ENCODE measurements at regions not wholly inside any gene's neighbourhood (a gene's known extent, or its start where the extent isn't known, plus 50 kb on each side); places are given as distances from the start of the nearest gene placed in this dataset.

- TF ChIP-seq CTCF (conservative IDR thresholded peaks at IDR 0.05 in 1 of 2, IDR thresholded peaks at IDR 0.05 in 1 of 2; ENCODE audit: low read depth in 1 of 2, low read length in 2 of 2) (no peak), EZH2 (IDR thresholded peaks at IDR 0.05; ENCODE audit: low read length, missing control alignments) (no peak)
- H3K79me2 ChIP-seq (ENCODE audit: control insufficient read depth, insufficient read depth, low read length) = no peaks in the 10 kb centered on the region
- no peaks in the 10 kb centered on the region for H4K20me1 ChIP-seq (ENCODE audit: control insufficient read depth, extremely low read depth, insufficient read depth, low read length)
- H3K4me2 ChIP-seq (ENCODE audit: extremely low read depth, insufficient read depth, low read length) = no peak overlapping the region
- no peaks in the 10 kb centered on the region for H3K9me3 ChIP-seq (ENCODE audit: control insufficient read depth, insufficient read depth, low read depth, low read length)
- H2AFZ ChIP-seq (ENCODE audit: low read length) = no peak overlapping the region
- no peaks in the 10 kb centered on the region for H3K4me1 ChIP-seq (ENCODE audit: control insufficient read depth, extremely low read depth, insufficient read depth, low read length)
- no peaks in the 10 kb centered on the region for H3K36me3 ChIP-seq (ENCODE audit: control insufficient read depth, insufficient read depth, low read length)
- no peak for DNase-seq (ENCODE audit: low read depth in 2 of 2)
- no peak overlapping the region for H3K27ac ChIP-seq (ENCODE audit: insufficient read depth, low read length)
- no peak overlapping the region for H3K4me3 ChIP-seq (replicated peaks in 1 of 4; ENCODE audit: control extremely low read depth in 1 of 4, insufficient read depth in 1 of 4, low read depth in 3 of 4, low read length in 4 of 4)
- no peaks in the 10 kb centered on the region for H3K27me3 ChIP-seq (ENCODE audit: control insufficient read depth, insufficient read depth, low read length)
- H3K9ac ChIP-seq (ENCODE audit: insufficient read depth, low read length) = no peak overlapping the region
Measured at GRCh38 chr14:53849549-53849948, 107.1 kb downstream of the BMP4 start.

- Histone ChIP-seq H3K9ac (ENCODE audit: insufficient read depth, low read length) (no peak overlapping the region), H3K36me3 (ENCODE audit: control insufficient read depth, insufficient read depth, low read length) (no peaks in the 10 kb centered on the region), H2AFZ (ENCODE audit: low read length) (no peak overlapping the region), H3K9me3 (ENCODE audit: control insufficient read depth, insufficient read depth, low read depth, low read length) (no peaks in the 10 kb centered on the region), H4K20me1 (ENCODE audit: control insufficient read depth, extremely low read depth, insufficient read depth, low read length) (no peaks in the 10 kb centered on the region), H3K27ac (ENCODE audit: insufficient read depth, low read length) (no peak overlapping the region), H3K27me3 (ENCODE audit: control insufficient read depth, insufficient read depth, low read length) (no peaks in the 10 kb centered on the region), H3K79me2 (ENCODE audit: control insufficient read depth, insufficient read depth, low read length) (no peaks in the 10 kb centered on the region), H3K4me1 (ENCODE audit: control insufficient read depth, extremely low read depth, insufficient read depth, low read length) (no peaks in the 10 kb centered on the region), H3K4me3 (replicated peaks in 1 of 4; ENCODE audit: control extremely low read depth in 1 of 4, insufficient read depth in 1 of 4, low read depth in 3 of 4, low read length in 4 of 4) (no peak overlapping the region), H3K4me2 (ENCODE audit: extremely low read depth, insufficient read depth, low read length) (no peak overlapping the region)
- TF ChIP-seq CTCF (conservative IDR thresholded peaks at IDR 0.05 in 1 of 2, IDR thresholded peaks at IDR 0.05 in 1 of 2; ENCODE audit: low read depth in 1 of 2, low read length in 2 of 2) (no peak), EZH2 (IDR thresholded peaks at IDR 0.05; ENCODE audit: low read length, missing control alignments) (no peak)
- DNase-seq (ENCODE audit: low read depth in 2 of 2) = no peak
Measured at GRCh38 chr14:53848854-53849253, 107.8 kb downstream of the BMP4 start.

GRCh38 chr14:53847881-53848280, 108.7 kb downstream of the BMP4 start:
- H3K4me2 ChIP-seq (ENCODE audit: extremely low read depth, insufficient read depth, low read length) = no peak overlapping the region
- no peaks in the 10 kb centered on the region for H4K20me1 ChIP-seq (ENCODE audit: control insufficient read depth, extremely low read depth, insufficient read depth, low read length)
- no peak for TF ChIP-seq CTCF (conservative IDR thresholded peaks at IDR 0.05 in 1 of 2, IDR thresholded peaks at IDR 0.05 in 1 of 2; ENCODE audit: low read depth in 1 of 2, low read length in 2 of 2)
- TF ChIP-seq EZH2 (IDR thresholded peaks at IDR 0.05; ENCODE audit: low read length, missing control alignments) = no peak
- no peaks in the 10 kb centered on the region for H3K36me3 ChIP-seq (ENCODE audit: control insufficient read depth, insufficient read depth, low read length)
- H2AFZ ChIP-seq (ENCODE audit: low read length) = no peak overlapping the region
- no peaks in the 10 kb centered on the region for H3K9me3 ChIP-seq (ENCODE audit: control insufficient read depth, insufficient read depth, low read depth, low read length)
- H3K79me2 ChIP-seq (ENCODE audit: control insufficient read depth, insufficient read depth, low read length) = no peaks in the 10 kb centered on the region
- DNase-seq (ENCODE audit: low read depth in 2 of 2) = no peak
- H3K27me3 ChIP-seq (ENCODE audit: control insufficient read depth, insufficient read depth, low read length) = no peaks in the 10 kb centered on the region
- H3K4me1 ChIP-seq (ENCODE audit: control insufficient read depth, extremely low read depth, insufficient read depth, low read length) = no peaks in the 10 kb centered on the region
- H3K9ac ChIP-seq (ENCODE audit: insufficient read depth, low read length) = no peak overlapping the region
- H3K27ac ChIP-seq (ENCODE audit: insufficient read depth, low read length) = no peak overlapping the region
- no peak overlapping the region for H3K4me3 ChIP-seq (replicated peaks in 1 of 4; ENCODE audit: control extremely low read depth in 1 of 4, insufficient read depth in 1 of 4, low read depth in 3 of 4, low read length in 4 of 4)

All from fibroblast of lung (primary cell).